HG02938 (cell line): ENCODE measurements at regions not wholly inside any gene's neighbourhood (a gene's known extent, or its start where the extent isn't known, plus 50 kb on each side); places are given as distances from the start of the nearest gene placed in this dataset.

ENCODE experiments used
- ATAC-seq: cut with Tn5 transposase; IDR thresholded peaks from one replicate; pipeline ENCODE4 v1.9.1; 2021; ENCODE audit warnings: mild to moderate bottlenecking, moderate library complexity; ENCODE audit not compliant: unreplicated experiment

DNA sequence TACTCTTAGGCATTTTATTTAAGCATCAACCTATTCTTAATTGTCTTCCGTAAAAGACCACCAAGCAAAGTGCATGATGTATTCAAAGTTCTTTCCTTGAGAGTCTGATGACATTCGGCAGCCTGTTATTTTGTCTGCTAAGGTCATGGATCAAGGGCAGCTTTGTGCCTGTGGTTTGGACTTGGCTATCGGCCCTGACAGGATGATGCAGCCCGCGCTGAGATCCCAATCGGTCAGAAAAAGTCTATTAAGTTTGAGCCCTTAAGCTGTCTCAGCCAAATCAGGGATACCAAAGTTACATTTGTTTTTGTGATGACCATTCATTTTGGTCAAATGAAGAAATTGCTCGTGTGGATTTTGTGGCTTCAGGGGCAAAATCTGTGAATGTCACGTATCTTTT lies 718.9 kb upstream of the FANCL start:
- no peak for ATAC-seq

DNA sequence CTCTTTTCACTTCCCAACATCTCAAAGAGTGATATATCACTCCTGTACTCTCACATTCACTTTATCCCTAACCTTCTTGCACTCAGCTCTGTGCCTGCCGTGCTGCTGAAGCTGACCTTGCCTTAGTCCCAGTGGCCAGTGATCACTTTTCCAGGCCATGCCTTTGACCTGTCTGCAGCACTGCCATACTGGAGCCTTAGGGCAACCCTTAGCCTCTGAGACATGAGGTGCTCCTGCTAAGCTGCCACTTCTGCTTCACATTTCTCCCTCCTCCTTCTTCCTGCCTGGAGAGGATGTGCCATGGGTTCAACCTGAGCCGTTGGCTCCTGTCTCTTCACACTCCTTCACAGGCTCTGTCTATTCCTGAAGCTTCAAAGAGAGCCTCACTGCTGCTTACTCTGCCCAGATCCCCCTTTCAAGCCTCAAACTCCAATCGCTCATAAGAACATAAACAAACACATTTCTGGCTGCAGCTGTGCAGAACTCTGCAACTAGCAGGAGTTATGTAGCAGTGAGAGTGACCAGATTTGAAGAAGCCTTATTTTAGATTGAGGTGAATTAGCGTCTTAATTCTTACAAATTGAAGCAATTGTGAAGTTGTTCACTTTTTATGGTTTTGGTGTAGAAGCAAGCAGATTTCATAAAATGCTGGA lies 716.2 kb upstream of the FANCL start:
- no peak for ATAC-seq

DNA sequence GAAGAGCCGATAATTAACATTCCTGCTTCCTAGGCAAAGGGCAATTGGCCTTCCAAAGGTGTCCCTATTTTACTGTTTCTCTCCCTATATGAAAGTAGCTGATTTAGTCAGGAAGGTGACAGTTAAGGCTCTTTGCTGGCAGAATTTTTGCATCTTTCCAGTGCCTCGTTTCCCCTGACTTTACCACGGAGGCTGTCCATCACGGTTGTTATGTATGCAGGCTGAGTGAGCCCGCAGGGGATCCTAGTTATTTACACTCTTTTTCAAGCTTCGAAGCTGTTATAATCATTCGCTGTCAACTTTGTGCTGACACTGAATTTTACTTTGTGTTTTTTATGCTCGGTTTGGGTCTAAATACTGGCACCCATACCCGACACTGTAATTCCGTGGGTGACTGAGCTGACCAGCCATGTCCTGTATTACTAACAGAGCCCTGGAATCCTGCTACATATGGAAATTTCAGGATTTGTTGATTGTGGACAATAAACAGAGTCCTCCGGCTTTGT lies 713.8 kb upstream of the FANCL start:
- no peak for ATAC-seq

DNA sequence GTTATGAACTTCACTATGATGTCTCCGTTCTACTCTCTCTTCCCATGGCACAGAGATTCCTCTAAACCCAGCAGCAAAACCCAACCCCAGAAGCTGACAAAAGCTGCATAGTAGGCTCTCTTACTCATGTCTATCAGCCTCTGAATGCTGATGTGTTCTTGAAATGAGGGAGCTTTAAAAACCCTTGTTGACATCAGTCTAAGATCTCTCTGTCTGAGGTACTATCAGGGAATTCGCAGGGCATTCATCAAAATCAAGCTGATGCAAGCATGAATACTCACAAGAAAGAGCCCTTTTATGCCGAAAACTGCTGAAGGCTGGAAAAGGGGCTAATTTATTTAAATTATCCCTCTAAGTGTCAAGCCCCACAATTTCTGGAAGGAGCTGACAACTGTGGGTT lies 710.6 kb upstream of the FANCL start:
- no peak for ATAC-seq

DNA sequence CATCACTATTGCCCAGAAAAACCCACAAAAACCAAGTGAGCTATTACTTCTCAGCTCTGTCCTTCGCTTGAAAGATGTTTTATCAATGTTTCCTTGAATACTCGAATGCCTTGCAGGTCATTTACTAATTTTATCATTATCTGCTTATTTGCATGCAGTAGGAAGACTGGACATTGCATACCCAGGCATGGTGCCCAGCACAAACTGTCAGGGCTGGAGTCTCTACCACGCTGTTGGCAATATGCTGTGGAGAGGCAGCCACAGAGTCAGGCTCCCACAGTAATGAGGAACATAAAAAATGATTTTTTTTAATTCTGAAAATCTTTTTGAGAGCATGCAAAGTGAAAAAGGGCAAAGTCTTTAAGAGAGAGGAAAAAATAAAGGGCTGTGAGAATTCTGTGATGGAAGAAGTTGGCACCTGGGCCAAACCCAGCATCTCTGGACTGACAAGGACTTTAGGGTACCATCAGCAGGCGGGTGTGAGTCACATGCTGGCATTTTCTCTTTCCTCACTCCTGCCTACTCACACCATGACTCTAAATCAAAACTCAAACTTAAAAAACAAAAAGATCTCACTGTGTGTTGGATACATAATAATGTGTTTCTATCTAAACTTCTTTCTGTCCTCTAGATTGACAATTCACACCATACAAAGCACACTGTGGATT lies 709.8 kb upstream of the FANCL start:
- no peak for ATAC-seq

DNA sequence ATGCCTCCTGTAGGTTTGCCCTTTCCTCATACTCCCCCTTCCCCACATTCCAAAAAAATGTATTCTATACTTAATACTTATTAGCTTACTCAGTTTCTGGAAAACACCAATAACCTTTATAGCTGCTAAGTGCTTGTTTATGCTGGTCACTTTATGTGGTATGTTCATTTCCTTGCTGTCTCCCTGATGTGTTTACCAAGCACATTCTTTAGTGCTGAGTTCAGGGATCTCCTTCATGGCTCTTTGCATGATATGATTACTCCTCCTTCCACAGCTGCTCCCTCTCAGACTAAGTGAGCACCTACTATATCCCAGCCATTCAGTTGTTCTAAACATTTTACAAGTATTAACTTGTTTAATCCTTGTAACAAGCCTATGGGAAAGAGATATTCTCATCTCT lies 698.3 kb upstream of the FANCL start:
- no peak for ATAC-seq

DNA sequence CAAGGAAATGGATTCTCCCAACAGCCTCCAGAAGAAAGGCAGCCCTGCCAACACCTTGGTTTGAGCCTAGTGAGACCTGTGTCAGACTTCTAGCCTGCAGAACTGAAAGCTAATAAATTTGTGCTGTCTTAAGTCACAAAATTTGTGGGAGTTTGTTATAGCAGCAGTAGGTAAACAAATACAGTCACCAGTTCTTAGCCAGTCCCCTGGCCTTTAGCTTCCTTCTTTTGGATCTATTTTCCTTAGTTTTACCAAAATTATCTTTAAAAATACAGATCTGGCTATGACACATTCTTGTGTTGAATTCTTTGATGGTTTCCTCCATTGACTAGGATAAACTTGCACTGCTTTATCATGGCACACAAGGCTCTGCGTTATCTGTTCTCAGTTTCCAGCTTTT lies 697.9 kb upstream of the FANCL start:
- no peak for ATAC-seq

DNA sequence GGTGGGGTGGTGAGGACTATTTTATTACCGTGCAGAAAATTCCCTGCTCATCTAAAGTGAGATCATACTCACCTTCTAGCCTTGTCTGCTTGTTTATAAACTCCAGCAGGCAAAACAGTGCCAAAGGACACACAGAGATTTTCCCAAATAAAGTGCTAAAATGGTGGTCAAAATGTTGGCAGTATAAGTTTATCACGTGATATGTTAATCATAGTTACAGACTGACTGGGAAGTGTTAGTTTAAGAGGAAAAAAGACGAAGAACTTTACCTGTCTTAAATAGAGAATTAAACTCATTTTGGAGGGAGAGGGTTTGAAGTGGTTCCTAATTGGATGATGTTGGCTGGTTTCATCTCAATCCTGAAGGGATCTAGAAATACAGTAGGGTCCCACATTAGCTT lies 691.7 kb upstream of the FANCL start:
- no peak for ATAC-seq

DNA sequence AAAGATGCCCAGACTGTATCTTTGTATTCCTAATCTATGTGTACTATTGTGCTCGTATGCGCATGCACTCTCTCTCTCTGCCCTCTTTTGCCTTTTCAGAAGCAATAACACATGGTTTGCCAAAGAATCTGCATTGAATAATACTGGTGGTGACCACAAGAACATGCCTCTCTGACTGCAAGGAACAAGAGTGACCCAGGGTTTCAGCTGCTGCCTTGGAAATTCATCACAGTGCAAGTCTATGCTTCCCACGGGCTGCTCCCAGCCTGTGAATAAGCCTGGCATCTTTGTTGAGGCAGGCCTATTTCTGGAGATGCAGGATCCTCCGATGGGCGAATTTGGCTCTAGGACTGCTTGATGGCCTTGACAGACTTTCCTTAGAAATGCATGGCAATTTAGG lies 689.4 kb upstream of the FANCL start:
- no peak for ATAC-seq

DNA sequence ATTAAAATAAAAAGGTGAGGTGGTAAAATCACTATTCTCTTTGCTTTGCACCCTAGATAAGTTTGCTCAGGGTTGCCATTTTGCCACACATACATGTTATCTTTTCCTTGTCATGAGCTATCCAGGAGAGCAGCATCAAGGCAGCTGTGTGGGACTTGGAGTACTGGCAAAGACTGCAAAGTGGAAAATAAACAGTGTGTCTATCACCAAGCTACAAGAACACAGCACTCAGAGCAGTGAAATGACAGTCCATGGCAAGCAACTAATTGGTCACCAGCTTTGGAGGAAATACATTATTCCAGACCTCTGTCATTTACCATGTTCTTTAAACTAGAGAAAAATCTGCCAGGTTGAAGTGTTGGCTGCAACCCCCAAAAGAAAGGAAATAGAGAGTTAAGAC lies 687.8 kb upstream of the FANCL start:
- ATAC-seq: no peak

DNA sequence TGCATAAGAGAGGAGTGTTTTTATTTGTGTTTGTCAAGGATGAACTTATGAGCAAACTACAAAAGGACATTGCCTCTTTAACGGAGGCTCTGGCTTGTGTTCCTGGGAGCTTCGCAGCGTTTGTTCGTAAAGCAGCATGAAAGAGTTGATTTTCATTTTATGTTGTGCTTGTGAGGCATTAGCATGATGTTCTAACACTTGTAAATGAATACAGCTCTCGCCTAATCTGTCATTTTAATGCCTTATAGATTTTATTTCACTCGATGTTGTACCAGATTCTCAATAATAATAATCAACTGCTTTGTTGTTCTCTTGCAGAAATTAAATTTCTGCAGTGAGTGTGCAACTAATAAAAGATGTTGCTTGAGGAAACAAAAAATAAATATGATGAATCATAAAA lies 687.3 kb upstream of the FANCL start:
- no peak for ATAC-seq

DNA sequence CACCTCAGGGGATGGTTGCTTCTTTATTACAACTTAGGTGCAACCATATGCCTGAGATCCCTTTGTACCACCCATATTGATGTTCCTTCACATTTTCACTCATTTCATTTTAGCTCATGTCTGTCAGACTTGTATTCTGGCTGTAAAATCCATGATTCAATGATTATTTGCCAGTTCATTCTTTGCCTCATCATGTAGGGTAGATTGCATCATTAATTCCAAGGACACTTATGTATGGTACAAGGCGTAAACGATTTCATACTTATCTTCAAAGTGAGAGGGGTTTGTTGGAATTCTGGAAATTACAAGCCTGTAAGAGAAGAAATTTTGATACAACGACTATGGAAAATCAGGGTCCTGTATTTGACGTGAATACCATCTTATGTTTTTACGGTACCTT lies 685.0 kb upstream of the FANCL start:
- no peak for ATAC-seq

DNA sequence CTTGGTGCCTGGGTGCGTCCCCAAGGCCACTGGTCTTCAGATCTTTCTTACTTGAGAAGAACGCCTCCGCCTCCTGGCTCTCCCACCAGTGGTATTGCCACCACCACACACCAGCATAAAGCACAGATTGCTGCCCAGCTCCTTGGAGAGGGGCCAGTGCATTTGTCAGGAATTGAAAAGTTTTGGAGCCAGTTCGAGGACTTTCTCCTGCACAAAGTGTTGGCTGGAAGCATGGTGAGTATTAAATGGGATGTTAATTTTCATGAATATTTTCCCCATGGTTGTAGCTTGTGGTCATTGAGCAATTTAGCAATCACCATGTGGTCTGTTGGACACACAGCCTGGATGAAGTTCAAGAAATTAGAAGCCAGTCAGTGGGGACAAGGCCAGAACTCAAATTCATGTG lies 684.6 kb upstream of the FANCL start:
- ATAC-seq: no peak

DNA sequence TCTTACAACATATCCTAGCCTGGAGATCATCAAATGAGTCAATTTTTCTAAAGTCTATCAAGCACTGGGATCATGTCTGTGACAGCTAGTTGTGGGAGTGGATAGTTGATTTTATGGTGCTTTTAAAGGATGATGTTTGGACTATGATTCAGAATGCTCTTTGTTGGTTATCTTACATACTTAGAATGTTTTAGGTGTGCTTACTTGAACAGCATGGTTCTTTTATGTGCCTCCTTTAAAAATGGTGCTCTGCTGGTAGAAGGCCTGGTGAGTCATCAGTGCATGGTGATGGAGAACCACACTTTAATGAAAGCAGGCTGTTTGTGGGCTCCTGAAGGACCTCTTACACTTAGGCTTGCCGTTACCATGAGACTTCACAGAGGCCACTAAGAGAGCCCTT lies 682.7 kb upstream of the FANCL start:
- ATAC-seq: no peak

DNA sequence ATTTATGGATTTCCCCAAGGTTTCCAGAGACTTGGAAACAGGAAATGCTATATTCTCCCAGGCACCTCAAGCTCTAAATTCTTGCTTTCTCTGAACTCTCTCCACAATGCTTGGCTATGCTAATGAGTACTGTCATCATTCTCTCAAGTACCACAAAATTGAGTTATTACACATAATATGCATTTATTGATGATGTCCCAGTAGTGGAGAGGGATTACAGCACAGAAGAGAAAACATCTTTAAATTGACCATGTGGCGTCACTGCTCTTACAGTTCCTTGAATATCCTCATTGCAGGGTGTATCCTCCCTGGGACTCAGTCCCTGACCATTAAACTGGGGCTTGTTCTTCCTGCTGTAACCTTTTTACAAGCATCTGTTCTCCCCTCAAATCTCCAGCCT lies 681.1 kb upstream of the FANCL start:
- ATAC-seq: no peak

DNA sequence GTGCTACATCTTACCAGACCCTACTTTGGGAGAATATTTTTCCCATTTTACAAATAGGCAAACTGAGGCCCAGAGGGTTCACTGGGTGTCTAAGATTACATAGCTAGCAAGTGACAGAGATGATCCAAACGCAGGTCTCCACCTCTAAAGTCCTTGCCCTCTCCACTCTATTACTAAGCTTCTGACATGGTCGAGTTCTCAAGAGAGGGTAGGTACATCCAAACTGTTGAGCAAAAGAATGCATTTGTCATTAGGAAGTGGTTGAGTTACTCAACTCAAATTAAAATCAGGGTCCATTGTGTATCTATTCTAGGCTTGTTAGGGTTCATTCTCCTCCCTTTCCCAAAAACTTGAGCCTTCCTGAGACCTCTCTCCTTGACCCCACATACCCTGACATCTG lies 680.6 kb upstream of the FANCL start:
- ATAC-seq: no peak

DNA sequence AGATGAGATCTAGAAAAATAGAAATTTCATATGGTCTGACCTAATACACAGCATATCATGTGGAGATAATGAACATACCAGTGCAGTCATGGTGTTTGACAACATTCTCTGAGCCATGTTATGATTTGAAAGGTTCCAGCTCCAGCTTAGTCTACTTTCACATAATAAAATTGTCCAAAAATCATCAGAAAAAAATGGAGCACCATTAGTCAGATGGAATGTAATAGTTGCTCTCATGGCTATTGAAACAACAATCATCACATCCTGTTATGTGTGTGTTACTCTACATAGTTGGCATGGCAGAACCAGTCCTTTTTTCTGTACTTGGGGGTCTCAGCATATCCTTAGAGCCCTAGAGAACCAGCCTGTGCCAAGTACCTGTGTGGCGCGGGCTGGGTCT lies 678.9 kb upstream of the FANCL start:
- no peak for ATAC-seq

DNA sequence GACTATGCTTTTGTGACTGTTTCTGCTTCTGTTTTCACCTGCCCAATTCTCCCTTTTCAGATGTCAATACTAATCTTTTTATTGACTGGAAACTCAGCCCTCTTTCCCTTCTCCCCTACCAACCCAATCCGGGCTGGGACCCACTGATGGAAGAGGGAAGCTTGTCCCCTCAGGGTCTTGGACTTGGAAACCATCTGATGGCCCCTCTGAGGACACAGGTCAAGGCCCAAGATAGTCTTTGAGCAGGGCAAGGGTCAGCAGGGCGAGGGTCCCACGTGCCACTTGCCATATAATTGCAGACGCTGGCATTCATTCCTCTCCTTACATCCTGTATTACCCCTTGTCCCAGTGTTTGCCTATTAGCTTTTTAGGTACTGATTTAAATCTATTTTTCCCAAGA lies 678.2 kb upstream of the FANCL start:
- no peak for ATAC-seq

DNA sequence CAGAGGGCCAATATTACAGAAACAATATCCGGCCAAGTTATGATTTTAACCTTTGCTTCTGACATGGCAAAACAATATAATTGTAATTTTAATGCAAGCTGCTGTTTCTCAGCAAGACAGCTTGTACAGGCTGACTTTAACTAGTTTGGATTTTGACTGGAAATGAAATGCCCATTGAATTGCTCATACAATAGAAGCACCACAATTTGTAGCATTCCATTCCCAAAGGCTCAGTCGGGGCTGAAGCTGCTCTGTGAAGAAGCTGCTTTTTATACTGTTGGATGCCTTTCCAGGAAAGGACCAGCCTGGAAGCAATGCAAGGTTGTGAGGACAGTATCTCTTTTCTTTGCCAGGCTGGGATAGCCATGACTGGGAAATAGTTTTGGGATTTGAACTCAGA lies 677.0 kb upstream of the FANCL start:
- ATAC-seq: no peak

DNA sequence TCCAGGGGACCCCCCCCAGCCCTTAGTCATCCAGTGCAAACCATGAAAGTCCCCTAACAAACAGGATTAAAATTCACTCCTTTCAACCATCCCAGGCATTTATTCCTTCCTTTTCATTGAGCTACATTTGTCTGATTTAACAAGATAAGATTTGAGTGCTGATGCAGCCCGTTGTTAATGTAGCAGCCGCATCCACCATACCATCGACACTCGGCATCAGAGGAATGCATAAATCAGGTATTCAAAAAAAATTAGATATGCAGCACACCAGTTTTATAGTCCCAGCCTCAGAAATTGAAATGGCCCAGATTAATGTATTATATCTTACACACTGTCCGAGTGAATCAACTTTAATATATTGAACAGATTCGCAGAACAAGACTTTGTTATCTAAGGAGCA lies 676.5 kb upstream of the FANCL start:
- ATAC-seq: no peak

DNA sequence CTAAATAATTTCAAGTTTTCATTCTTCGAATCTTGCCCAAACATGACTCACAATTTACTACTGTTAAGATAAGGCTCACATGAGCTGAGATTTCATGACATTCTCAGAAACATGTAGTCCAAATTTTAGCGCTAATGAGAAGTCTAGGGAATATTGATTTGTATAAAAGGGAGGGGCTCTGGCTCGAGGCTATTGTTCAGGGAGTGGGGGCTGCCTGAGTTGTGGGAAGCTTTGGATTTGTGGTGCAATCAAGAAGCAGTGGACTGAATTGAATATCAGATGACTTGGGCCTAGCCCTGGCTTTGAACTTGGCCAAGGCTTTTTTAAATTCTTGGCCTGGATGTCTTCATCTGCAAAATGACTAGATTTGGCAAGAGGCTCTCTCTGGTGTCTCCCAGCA lies 674.9 kb upstream of the FANCL start:
- no peak for ATAC-seq

DNA sequence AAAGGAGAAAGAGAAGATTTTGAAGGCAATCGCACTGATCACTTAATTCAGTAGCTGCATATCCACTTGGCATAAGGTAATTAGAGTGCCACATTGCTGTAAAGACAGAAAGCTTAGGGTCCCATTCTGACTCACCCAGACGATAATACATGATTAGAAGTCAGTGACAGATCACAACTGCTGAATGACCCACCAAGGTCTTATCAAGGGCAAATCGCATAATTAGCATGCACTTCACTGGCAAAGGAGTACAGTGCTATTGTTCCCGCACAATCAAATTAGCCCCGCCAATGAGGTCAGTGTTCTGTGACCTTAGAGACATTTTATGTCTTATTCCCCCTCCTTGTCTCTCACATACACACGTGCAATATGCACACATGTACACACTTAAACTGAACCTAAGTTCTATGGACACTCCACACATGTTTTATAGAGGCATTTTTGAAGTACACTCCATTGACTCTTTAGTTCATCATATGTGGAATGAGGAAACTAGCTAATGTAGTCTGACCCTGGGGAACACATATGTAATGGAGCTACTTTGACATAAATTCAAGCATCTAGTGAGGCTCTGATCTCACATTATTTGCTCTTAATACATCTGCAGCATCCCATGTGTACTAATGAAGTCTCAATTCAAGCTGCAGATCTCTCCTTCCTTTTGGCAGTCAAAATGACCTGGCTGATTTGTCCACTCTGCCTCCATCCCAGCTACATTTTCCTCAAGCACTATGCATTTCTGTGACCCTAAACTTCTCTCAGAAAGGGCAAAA lies 673.8 kb upstream of the FANCL start:
- ATAC-seq: no peak
